ENCODE measurements at regions not wholly inside any gene's neighbourhood (a gene's known extent, or its start where the extent isn't known, plus 50 kb on each side); places are given as distances from the start of the nearest gene placed in this dataset.
"Not testable (repeated sequence)": the region's sequence is repeated elsewhere in the genome, so short reads cannot be mapped to it uniquely, and the experiment has no call there.

GRCh38 chr5:93998951-93999455 lies 257.6 kb upstream of the POU5F2 start:
- H3K9me3 Mint-ChIP-seq: peaks cover 24% of the 10 kb centered on the region
- H3K4me1 Mint-ChIP-seq: no peaks in the 10 kb centered on the region
- no peaks in the 10 kb centered on the region for H3K27me3 Mint-ChIP-seq (ENCODE audit: low read depth)
- peaks cover 16% of the 10 kb centered on the region for H3K36me3 Mint-ChIP-seq
- TF ChIP-seq, protein P1, sequence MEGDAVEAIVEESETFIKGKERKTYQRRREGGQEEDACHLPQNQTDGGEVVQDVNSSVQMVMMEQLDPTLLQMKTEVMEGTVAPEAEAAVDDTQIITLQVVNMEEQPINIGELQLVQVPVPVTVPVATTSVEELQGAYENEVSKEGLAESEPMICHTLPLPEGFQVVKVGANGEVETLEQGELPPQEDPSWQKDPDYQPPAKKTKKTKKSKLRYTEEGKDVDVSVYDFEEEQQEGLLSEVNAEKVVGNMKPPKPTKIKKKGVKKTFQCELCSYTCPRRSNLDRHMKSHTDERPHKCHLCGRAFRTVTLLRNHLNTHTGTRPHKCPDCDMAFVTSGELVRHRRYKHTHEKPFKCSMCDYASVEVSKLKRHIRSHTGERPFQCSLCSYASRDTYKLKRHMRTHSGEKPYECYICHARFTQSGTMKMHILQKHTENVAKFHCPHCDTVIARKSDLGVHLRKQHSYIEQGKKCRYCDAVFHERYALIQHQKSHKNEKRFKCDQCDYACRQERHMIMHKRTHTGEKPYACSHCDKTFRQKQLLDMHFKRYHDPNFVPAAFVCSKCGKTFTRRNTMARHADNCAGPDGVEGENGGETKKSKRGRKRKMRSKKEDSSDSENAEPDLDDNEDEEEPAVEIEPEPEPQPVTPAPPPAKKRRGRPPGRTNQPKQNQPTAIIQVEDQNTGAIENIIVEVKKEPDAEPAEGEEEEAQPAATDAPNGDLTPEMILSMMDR (IDR thresholded peaks at IDR 0.05; ENCODE audit: unreplicated experiment): no peak
- DNase-seq (ENCODE audit: low spot score in 2 of 2, unreplicated experiment in 2 of 2): no peak
- no peak overlapping the region for H3K27ac Mint-ChIP-seq
- no peak overlapping the region for H3K4me3 Mint-ChIP-seq

GRCh38 chr5:93997562-93997961 lies 256.2 kb upstream of the POU5F2 start:
- Mint-ChIP-seq H3K27me3 (ENCODE audit: low read depth) (no peaks in the 10 kb centered on the region), H3K36me3 (peaks cover 16% of the 10 kb centered on the region), H3K4me3 (no peak overlapping the region), H3K27ac (no peak overlapping the region), H3K4me1 (no peaks in the 10 kb centered on the region), H3K9me3 (peaks cover 22% of the 10 kb centered on the region)
- TF ChIP-seq, protein P1 (IDR thresholded peaks at IDR 0.05; ENCODE audit: unreplicated experiment): no peak
- no peak for DNase-seq (ENCODE audit: low spot score in 2 of 2, unreplicated experiment in 2 of 2)

GRCh38 chr5:93995126-93995621 lies 253.8 kb upstream of the POU5F2 start:
- TF ChIP-seq, protein P1 (IDR thresholded peaks at IDR 0.05; ENCODE audit: unreplicated experiment): no peak

DNA sequence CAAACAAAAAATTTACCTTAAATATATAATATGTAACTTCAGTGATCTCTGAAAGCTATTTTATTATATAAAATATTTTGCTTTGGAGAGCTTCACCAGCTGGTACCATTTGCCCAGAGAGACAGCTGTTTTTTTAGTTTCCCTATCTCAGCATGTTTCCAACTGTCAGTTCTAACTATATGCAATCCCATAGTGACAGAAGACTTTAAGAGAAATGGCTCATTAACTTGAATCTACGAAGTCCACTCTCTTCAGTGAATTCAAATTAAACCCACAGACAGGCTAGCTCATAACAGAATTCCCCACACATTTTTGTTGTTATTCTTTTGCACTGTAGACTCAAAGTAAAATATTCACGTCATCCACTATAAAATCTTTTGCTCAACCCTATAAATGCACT lies 251.8 kb upstream of the POU5F2 start:
- Mint-ChIP-seq H3K36me3 (no peaks in the 10 kb centered on the region), H3K9me3 (peaks cover under 1% of the 10 kb centered on the region), H3K4me1 (peaks cover 14% of the 10 kb centered on the region), H3K27me3 (ENCODE audit: low read depth) (no peaks in the 10 kb centered on the region), H3K27ac (no peak overlapping the region), H3K4me3 (no peak overlapping the region)
- TF ChIP-seq, protein P1 (IDR thresholded peaks at IDR 0.05; ENCODE audit: unreplicated experiment): no peak
- DNase-seq (ENCODE audit: low spot score in 2 of 2, unreplicated experiment in 2 of 2): no peak

More at GRCh38 chr5:93995126-93995621, 253.8 kb upstream of the POU5F2 start:
- DNase-seq (ENCODE audit: low spot score in 2 of 2, unreplicated experiment in 2 of 2): no peak
- Mint-ChIP-seq H3K27me3 (ENCODE audit: low read depth) (no peaks in the 10 kb centered on the region), H3K4me3 (no peak overlapping the region), H3K36me3 (peaks cover under 1% of the 10 kb centered on the region), H3K27ac (no peak overlapping the region), H3K9me3 (peaks cover under 1% of the 10 kb centered on the region), H3K4me1 (peaks cover 14% of the 10 kb centered on the region)

DNA sequence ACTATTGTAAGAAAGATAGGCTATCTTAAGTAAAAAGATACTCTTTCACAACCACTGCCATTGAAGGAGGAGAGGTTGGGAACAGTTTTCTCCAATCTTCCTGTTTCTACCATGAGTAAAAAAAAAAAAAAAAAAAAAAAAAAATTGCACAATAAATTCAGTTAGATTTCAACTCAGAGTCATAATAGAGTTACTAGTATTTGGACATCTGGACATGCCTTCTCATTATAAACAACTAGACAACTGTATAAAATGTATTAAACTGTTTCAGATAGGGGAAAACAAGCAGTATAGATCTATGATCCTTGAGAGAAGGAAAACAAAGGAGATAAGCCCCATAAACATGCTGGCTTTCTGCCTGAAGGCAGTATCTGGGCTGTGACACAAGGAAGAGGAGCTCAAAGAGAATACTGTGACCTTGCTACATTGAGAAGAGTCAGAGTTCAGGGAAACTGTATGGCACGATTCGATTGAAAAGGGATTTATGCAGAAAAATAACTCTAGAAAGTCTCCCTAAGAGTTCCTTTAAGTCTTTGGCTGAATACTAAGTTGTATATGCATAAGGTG lies 249.2 kb upstream of the POU5F2 start:
- Mint-ChIP-seq H3K4me1 (peaks cover 14% of the 10 kb centered on the region), H3K27ac (peak overlapping the region; percentile 36), H3K4me3 (no peak overlapping the region), H3K9me3 (peaks cover 9% of the 10 kb centered on the region), H3K27me3 (ENCODE audit: low read depth) (no peaks in the 10 kb centered on the region), H3K36me3 (peaks cover 6% of the 10 kb centered on the region)
- TF ChIP-seq, protein P1 (IDR thresholded peaks at IDR 0.05; ENCODE audit: unreplicated experiment): no peak
- no peak for DNase-seq (ENCODE audit: low spot score in 2 of 2, unreplicated experiment in 2 of 2)

DNA sequence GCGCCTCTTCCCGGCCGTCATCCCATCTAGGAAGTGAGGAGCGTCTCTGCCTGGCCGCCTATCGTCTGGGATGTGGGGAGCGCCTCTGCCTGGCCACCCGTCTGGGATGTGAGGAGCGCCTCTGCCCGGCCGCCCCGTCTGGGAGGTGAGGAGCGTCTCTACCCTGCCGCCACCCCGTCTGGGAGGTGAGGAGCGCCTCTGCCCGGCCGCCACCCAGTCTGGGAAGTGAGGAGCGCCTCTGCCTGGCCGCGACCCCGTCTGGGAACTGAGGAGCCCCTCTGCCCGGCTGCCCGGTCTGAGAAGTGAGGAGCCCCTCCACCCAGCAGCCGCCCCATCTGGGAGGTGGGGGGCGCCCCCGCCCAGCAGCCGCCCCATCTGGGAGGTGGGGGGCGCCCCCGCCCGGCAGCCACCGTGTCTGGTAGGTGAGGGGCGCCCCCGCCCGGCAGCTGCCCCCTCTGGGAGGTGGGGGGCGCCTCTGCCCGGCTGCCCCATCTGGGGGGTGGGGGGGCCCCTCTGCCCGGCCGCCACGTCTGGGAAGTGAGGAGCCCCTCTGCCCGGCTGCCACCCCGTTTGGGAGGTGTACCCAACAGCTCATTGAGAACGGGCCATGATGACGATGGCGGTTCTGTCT lies 244.7 kb upstream of the POU5F2 start:
- H3K4me3 Mint-ChIP-seq; H3K27me3 Mint-ChIP-seq (ENCODE audit: low read depth); H3K27ac Mint-ChIP-seq; DNase-seq (ENCODE audit: low spot score in 2 of 2, unreplicated experiment in 2 of 2); H3K36me3 Mint-ChIP-seq; H3K4me1 Mint-ChIP-seq: not testable (repeated sequence)
- H3K9me3 Mint-ChIP-seq: peaks cover 16% of the 10 kb centered on the region
